Spleen (tissue), 11 donors: ENCODE measurements at regions not wholly inside any gene's neighbourhood (a gene's known extent, or its start where the extent isn't known, plus 50 kb on each side); places are given as distances from the start of the nearest gene placed in this dataset.

Experiments used
- DNase-seq: peaks from one replicate; pipeline ENCODE4 v3.0.0-alpha.2; 2020
- H3K27ac ChIP-seq, 8 donors: fragments of 200-600 bp; sonication (generic) in 7 of 8; 1 replicate in 4 of 8; 2 replicates in 4 of 8; pipeline versions ENCODE4 v1.5.0 to v1.8.0; 2016 to 2021; ENCODE audit warnings: inconsistent platforms in 4 of 8, mild to moderate bottlenecking in 4 of 8, moderate library complexity in 1 of 8
- H3K27me3 ChIP-seq, 7 donors: fragments of 200-600 bp; sonication (generic) in 6 of 7; replicated peaks in 1 of 7; 1 replicate in 4 of 7; 2 replicates in 3 of 7; pipeline versions ENCODE4 v1.5.0 to v1.8.0; 2016 to 2021; ENCODE audit warnings: inconsistent platforms in 3 of 7, mild to moderate bottlenecking in 1 of 7
- H3K36me3 ChIP-seq, 6 donors: fragments of 200-600 bp; sonication (generic) in 5 of 6; 1 replicate in 4 of 6; 2 replicates in 2 of 6; pipeline versions ENCODE4 v1.5.0 to v1.8.0; 2016 to 2021; ENCODE audit warnings: inconsistent platforms in 2 of 6
- H3K4me1 ChIP-seq, 6 donors: fragments of 200-600 bp; sonication (generic) in 5 of 6; 1 replicate in 3 of 6; 2 replicates in 3 of 6; pipeline versions ENCODE4 v1.5.0 to v1.8.0; 2016 to 2021; ENCODE audit warnings: inconsistent platforms in 3 of 6
- H3K4me3 ChIP-seq, 8 donors: fragments of 200-600 bp; sonication (generic) in 7 of 8; 1 replicate in 4 of 8; 2 replicates in 4 of 8; pipeline versions ENCODE4 v1.5.0 to v1.8.0; 2016 to 2021; ENCODE audit warnings: inconsistent platforms in 4 of 8, mild to moderate bottlenecking in 4 of 8, moderate library complexity in 2 of 8
- H3K9me3 ChIP-seq, 8 donors: fragments of 200-600 bp; sonication (generic) in 7 of 8; 1 replicate in 4 of 8; 2 replicates in 4 of 8; pipeline versions ENCODE4 v1.5.0 to v1.8.0; 2016 to 2021; ENCODE audit warnings: inconsistent platforms in 4 of 8
- CTCF ChIP-seq, 11 experiments: fragments of 200-600 bp in 7 of 11; fragments of 450-650 bp in 4 of 11; sonication (generic) in 4 of 11; IDR thresholded peaks in 8 of 11; conservative IDR thresholded peaks in 3 of 11; 1 replicate in 7 of 11; 2 replicates in 4 of 11; pipeline versions ENCODE4 v1.4.0 to v1.8.0; 2016 to 2021; ENCODE audit warnings: antibody characterized with exemption in 11 of 11, inconsistent platforms in 4 of 11, mild to moderate bottlenecking in 1 of 11
- POLR2A ChIP-seq, 3 donors: fragments of 450-650 bp; IDR thresholded peaks; one replicate each; pipeline ENCODE4 v1.5.1; 2017; ENCODE audit warnings: antibody characterized with exemption in 3 of 3, mild to moderate bottlenecking in 1 of 3
- POLR2AphosphoS5 ChIP-seq, 3 donors: sonication (generic); formaldehyde crosslinking; IDR thresholded peaks; one replicate each; pipeline ENCODE4 v1.5.1; 2017; ENCODE audit warnings: antibody characterized with exemption in 3 of 3
- WGBS, 5 donors: extraction: QIAGEN DNeasy Blood & Tissue Kit in 3 of 5; methylation state at CpG; one replicate each; pipeline versions ENCODE4 v1.1.5 to v1.1.7; 2013 to 2018; 5-methylcytosine and 5-hydroxymethylcytosine counted together
- intact Hi-C: fragments of 100-400 bp; cut with DNase I; formaldehyde crosslinking; loops from one replicate; pipeline ENCODE4 v1.15.0; 2023; ENCODE audit warnings: low total_unique reads
- donor health status: healthy with polysubstance abuse.
- donor health status: DM: no; HTN: no; CAD: no; lungs with moderate emphysema.
- donor health status: DM: no; HTN: no; CAD: no.
- donor health status: Bipolar disorder and iron deficiency.
- donor health status: healthy.
- donor health status: DM: no; HTN: no; CAD: no.
- donor health status: DM: yes; HTN: yes; CAD: no.

DNA sequence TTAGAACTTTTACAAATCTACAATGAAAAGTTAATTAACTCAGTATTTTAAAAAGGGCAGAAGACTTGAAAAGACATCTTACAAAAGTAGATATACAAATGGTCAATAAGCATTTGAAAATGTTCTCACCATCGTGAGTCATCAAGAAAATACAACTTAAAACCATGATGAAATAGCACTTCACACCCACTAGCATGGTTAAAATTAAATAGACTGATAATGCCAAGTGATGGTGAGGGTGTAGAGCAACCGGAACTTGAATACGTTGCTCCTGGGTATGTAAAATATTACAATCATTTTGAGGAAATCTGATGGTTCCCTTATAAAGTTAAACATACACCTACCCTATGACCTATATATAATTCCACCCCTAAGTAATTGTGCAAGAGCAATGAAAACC is 319.8 kb upstream of the UMPS start:
- Histone ChIP-seq H3K4me1 (peaks cover 0 to 4% (median 0%) of the 10 kb centered on the region in 6 donors), H3K9me3 (no peaks in the 10 kb centered on the region), H3K4me3 (no peak overlapping the region), H3K27ac (no peak overlapping the region), H3K36me3 (peaks cover 0 to 40% (median 0%) of the 10 kb centered on the region in 6 donors), H3K27me3 (no peaks in the 10 kb centered on the region)
- TF ChIP-seq POLR2A (IDR thresholded peaks at IDR 0.05): no peak
- no peak for TF ChIP-seq POLR2AphosphoS5 (IDR thresholded peaks at IDR 0.05)
- TF ChIP-seq CTCF (IDR thresholded peaks at IDR 0.05 in 8 of 11, conservative IDR thresholded peaks at IDR 0.05 in 3 of 11): no peak
- intact Hi-C loops: no loop called here
- DNase-seq: no peak
- 83 to 90% (median 89%) methylated on average over 3 of the region's 3 CpGs for WGBS, 5 donors

DNA sequence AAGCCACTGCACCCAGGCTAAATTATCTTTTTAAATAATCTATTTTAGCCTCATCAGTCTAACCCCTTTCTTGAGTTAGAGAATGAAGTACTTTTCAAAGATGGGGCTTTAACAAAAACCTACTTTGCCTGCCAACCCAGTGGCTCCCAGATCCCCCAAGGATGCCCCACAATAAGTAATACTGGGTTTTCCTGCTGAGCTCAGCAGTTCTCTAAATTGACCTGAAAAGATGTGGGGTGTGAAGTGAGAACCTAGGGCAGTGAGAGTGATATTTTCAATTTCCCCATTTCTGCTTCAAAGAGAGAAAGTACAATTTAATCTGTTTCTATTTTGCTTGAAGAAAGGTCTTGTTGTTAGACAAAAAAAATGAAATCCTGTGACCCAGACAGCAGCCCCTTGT is 318.5 kb upstream of the UMPS start:
- intact Hi-C loops: no loop called here
- Histone ChIP-seq H3K9me3 (no peaks in the 10 kb centered on the region), H3K4me1 (peaks cover 0 to 4% (median 0%) of the 10 kb centered on the region in 6 donors)

DNA sequence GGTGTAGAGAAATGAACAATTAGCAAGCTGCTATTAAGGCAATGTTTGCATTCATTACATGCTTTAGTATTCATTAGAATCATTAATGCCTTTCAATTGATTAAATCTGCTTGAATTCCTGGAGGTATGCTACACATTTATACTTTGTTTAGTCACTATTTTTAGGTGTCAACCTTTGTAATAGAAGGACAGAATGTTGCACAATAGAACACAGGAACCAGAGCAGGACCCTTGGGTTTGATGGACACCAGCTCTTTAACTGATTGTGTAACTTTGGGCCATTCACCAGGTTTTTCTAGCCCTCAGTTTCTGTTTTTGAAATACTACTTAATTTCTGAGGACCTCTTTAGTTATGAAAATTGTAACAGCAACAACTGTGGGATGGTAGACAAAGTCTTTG is 317.6 kb upstream of the UMPS start:
- Histone ChIP-seq H3K4me1 (peaks cover 0 to 4% (median 0%) of the 10 kb centered on the region in 6 donors), H3K36me3 (peaks cover 0 to 54% (median 0%) of the 10 kb centered on the region in 6 donors), H3K27ac (no peak overlapping the region), H3K9me3 (no peaks in the 10 kb centered on the region), H3K27me3 (no peaks in the 10 kb centered on the region), H3K4me3 (no peak overlapping the region)
- TF ChIP-seq POLR2AphosphoS5 (IDR thresholded peaks at IDR 0.05) (no peak), CTCF (IDR thresholded peaks at IDR 0.05 in 8 of 11, conservative IDR thresholded peaks at IDR 0.05 in 3 of 11) (no peak), POLR2A (IDR thresholded peaks at IDR 0.05) (no peak)
- DNase-seq: no peak
- intact Hi-C loops: no loop called here

More for the DNA sequence above, 318.5 kb upstream of the UMPS start:
- no peak overlapping the region for H3K27ac ChIP-seq
- DNase-seq: no peak
- peaks cover 0 to 50% (median 0%) of the 10 kb centered on the region in 6 donors for H3K36me3 ChIP-seq
- TF ChIP-seq POLR2A (IDR thresholded peaks at IDR 0.05): no peak
- no peak for TF ChIP-seq POLR2AphosphoS5 (IDR thresholded peaks at IDR 0.05)
- no peak for TF ChIP-seq CTCF (IDR thresholded peaks at IDR 0.05 in 8 of 11, conservative IDR thresholded peaks at IDR 0.05 in 3 of 11)
- H3K27me3 ChIP-seq: no peaks in the 10 kb centered on the region
- no peak overlapping the region for H3K4me3 ChIP-seq

- intact Hi-C loops: no loop called here
- H3K27me3 ChIP-seq: no peaks in the 10 kb centered on the region
- peak overlapping the region in 1 of 8 donors; percentile 10 for H3K27ac ChIP-seq
- H3K4me1 ChIP-seq: peaks cover 0 to 4% (median 0%) of the 10 kb centered on the region in 6 donors
- H3K36me3 ChIP-seq: peaks cover 0 to 62% (median 0%) of the 10 kb centered on the region in 6 donors
- TF ChIP-seq POLR2AphosphoS5 (IDR thresholded peaks at IDR 0.05) (peak in 2 of 3 donors; percentile 63 to 76), POLR2A (IDR thresholded peaks at IDR 0.05) (no peak)
- DNase-seq: peak; percentile 77
- 69 to 83% (median 77%) methylated on average over 9 of the region's 9 CpGs for WGBS, 5 donors
- no peaks in the 10 kb centered on the region for H3K9me3 ChIP-seq
- H3K4me3 ChIP-seq: no peak overlapping the region
Observed at GRCh38 chr3:124413393-124413792, 316.9 kb upstream of the UMPS start.
